ENCODE measurements at regions not wholly inside any gene's neighbourhood (a gene's known extent, or its start where the extent isn't known, plus 50 kb on each side); places are given as distances from the start of the nearest gene placed in this dataset.

DNA sequence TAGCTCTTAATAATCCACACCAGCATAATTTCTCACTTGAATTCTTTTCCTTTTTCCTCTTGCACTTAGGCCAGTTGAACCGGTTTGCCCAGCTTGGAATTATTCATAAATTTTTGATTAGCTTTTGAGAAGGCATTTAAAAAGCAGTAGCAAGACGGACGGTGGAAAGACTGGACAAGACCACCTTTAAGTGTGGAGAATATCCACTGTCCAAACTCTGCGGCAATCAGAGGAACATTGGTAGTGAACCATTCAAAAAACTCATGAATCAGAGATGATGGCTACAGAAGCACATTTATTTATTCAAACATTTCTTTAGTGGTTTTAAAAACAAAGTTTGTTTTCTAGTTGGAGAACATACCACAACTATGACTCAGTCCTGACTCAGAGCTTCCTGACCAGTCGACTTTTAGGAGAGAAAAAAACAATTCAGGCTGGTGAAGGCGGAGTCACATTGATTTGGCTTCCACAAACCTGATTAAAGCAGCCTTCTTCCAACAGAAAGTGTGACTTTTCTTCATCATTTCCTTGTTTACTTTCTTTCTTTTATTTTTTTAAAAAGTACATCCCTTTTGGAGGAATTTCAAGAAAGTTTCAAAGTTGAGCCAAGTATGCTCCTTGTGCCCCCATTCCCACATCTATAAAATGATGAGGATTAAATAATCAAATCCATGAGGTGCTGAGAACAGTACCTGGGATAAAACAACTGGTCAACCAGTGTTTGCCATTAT lies 128.8 kb downstream of the ADSS2 start:
- Mint-ChIP-seq H3K4me1 (ENCODE audit: unreplicated experiment) (peaks cover 2% of the 10 kb centered on the region), H3K27ac (ENCODE audit: unreplicated experiment) (peak overlapping the region; percentile 13), H3K27me3 (ENCODE audit: unreplicated experiment) (no peaks in the 10 kb centered on the region), H3K9me3 (ENCODE audit: unreplicated experiment) (no peaks in the 10 kb centered on the region), H3K36me3 (ENCODE audit: low read depth, unreplicated experiment) (no peaks in the 10 kb centered on the region), H3K4me3 (ENCODE audit: unreplicated experiment) (no peak overlapping the region)
- no peak for DNase-seq (ENCODE audit: low spot score)
- TF ChIP-seq, protein P1, sequence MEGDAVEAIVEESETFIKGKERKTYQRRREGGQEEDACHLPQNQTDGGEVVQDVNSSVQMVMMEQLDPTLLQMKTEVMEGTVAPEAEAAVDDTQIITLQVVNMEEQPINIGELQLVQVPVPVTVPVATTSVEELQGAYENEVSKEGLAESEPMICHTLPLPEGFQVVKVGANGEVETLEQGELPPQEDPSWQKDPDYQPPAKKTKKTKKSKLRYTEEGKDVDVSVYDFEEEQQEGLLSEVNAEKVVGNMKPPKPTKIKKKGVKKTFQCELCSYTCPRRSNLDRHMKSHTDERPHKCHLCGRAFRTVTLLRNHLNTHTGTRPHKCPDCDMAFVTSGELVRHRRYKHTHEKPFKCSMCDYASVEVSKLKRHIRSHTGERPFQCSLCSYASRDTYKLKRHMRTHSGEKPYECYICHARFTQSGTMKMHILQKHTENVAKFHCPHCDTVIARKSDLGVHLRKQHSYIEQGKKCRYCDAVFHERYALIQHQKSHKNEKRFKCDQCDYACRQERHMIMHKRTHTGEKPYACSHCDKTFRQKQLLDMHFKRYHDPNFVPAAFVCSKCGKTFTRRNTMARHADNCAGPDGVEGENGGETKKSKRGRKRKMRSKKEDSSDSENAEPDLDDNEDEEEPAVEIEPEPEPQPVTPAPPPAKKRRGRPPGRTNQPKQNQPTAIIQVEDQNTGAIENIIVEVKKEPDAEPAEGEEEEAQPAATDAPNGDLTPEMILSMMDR (IDR thresholded peaks at IDR 0.05; ENCODE audit: unreplicated experiment), result no peak

- Mint-ChIP-seq H3K4me1 (ENCODE audit: unreplicated experiment) (peaks cover 2% of the 10 kb centered on the region), H3K9me3 (ENCODE audit: unreplicated experiment) (no peaks in the 10 kb centered on the region), H3K4me3 (ENCODE audit: unreplicated experiment) (no peak overlapping the region), H3K36me3 (ENCODE audit: low read depth, unreplicated experiment) (no peaks in the 10 kb centered on the region), H3K27ac (ENCODE audit: unreplicated experiment) (no peak overlapping the region), H3K27me3 (ENCODE audit: unreplicated experiment) (no peaks in the 10 kb centered on the region)
- no peak for DNase-seq (ENCODE audit: low spot score)
- TF ChIP-seq, protein P1 (IDR thresholded peaks at IDR 0.05; ENCODE audit: unreplicated experiment), result no peak
Measured at GRCh38 chr1:244324176-244324883, 127.4 kb downstream of the ADSS2 start.

DNA sequence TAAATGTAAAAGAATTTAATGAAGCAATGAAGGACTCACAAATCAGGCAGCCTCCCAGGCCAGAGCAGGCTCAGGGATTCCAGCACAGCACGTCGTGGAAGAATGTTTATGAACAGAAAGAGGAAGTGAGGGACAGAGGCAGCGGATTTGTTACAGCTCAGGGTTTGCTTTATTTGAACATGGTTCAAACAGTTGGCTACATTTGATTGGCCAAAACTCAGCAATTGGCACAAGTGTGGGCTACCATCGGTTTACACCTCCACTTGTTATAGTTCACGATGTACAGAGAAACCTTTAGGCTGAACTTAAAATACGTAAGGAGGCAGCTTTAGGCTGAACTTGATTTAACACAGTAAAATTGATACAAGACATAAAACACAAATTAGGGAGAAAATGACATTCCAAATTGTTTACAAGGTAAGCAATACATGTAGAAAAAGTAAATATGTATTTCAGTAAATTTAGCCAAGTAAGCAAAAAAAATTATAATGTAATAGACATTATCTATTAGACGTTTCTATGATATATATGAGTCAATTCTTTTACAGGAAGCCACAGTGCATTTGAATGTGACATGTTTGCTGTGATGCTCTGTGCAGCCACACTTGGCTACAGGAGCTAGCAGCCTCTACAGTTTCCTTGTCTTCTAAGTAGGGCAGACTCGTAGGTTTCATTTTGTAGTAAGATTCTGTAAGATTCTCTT lies 126.5 kb downstream of the ADSS2 start:
- no peak overlapping the region for H3K4me3 Mint-ChIP-seq (ENCODE audit: unreplicated experiment)
- TF ChIP-seq, protein P1 (IDR thresholded peaks at IDR 0.05; ENCODE audit: unreplicated experiment), result no peak
- H3K27ac Mint-ChIP-seq (ENCODE audit: unreplicated experiment), result no peak overlapping the region
- H3K27me3 Mint-ChIP-seq (ENCODE audit: unreplicated experiment), result no peaks in the 10 kb centered on the region
- no peaks in the 10 kb centered on the region for H3K36me3 Mint-ChIP-seq (ENCODE audit: low read depth, unreplicated experiment)
- H3K4me1 Mint-ChIP-seq (ENCODE audit: unreplicated experiment), result peaks cover 2% of the 10 kb centered on the region
- DNase-seq (ENCODE audit: low spot score), result no peak
- H3K9me3 Mint-ChIP-seq (ENCODE audit: unreplicated experiment), result no peaks in the 10 kb centered on the region

- no peaks in the 10 kb centered on the region for H3K27me3 Mint-ChIP-seq (ENCODE audit: unreplicated experiment)
- no peaks in the 10 kb centered on the region for H3K36me3 Mint-ChIP-seq (ENCODE audit: low read depth, unreplicated experiment)
- H3K27ac Mint-ChIP-seq (ENCODE audit: unreplicated experiment), result no peak overlapping the region
- H3K9me3 Mint-ChIP-seq (ENCODE audit: unreplicated experiment), result no peaks in the 10 kb centered on the region
- DNase-seq (ENCODE audit: low spot score), result no peak
- peaks cover 2% of the 10 kb centered on the region for H3K4me1 Mint-ChIP-seq (ENCODE audit: unreplicated experiment)
- no peak overlapping the region for H3K4me3 Mint-ChIP-seq (ENCODE audit: unreplicated experiment)
- TF ChIP-seq, protein P1 (IDR thresholded peaks at IDR 0.05; ENCODE audit: unreplicated experiment), result no peak
Measured at GRCh38 chr1:244326757-244327156, 125.0 kb downstream of the ADSS2 start.

Data from endothelial cell (in vitro differentiated cells).